GM23248 (cell line): ENCODE measurements at regions not wholly inside any gene's neighbourhood (a gene's known extent, or its start where the extent isn't known, plus 50 kb on each side); places are given as distances from the start of the nearest gene placed in this dataset.

ENCODE experiments used
- DNase-seq: peaks from one replicate; pipeline ENCODE4 v3.0.0-alpha.2; 2015
- H2AFZ ChIP-seq: fragments of 200-600 bp; sonication (generic); 2 replicates; pipeline ENCODE4 v1.6.1; 2016; ENCODE audit warnings: antibody characterized with exemption
- H3F3A ChIP-seq: fragments of 200-600 bp; sonication (generic); 2 replicates; pipeline ENCODE4 v1.6.1; 2016; ENCODE audit warnings: mild to moderate bottlenecking, antibody characterized with exemption, mixed run types; ENCODE audit not compliant: insufficient read depth
- H3K27ac ChIP-seq: fragments of 200-600 bp; sonication (generic); 2 replicates; pipeline ENCODE4 v1.5.1; 2016; ENCODE audit warnings: mild to moderate bottlenecking
- H3K27me3 ChIP-seq: fragments of 200-600 bp; sonication (generic); replicated peaks from 2 replicates; pipeline ENCODE4 v1.6.1; 2016; ENCODE audit warnings: mild to moderate bottlenecking; ENCODE audit not compliant: insufficient read depth
- H3K36me3 ChIP-seq: fragments of 200-600 bp; sonication (generic); 2 replicates; pipeline ENCODE4 v1.6.1; 2016; ENCODE audit warnings: low read depth, mild to moderate bottlenecking
- H3K4me1 ChIP-seq: fragments of 200-600 bp; sonication (generic); 2 replicates; pipeline ENCODE4 v1.6.1; 2016; ENCODE audit warnings: mild to moderate bottlenecking; ENCODE audit not compliant: insufficient read depth
- H3K4me2 ChIP-seq: fragments of 200-600 bp; sonication (generic); one replicate; pipeline ENCODE4 v1.6.1; 2016; ENCODE audit warnings: mild to moderate bottlenecking; ENCODE audit not compliant: unreplicated experiment
- H3K4me3 ChIP-seq: fragments of 200-600 bp; sonication (generic); 2 replicates; pipeline ENCODE4 v1.5.1; 2016; ENCODE audit warnings: mild to moderate bottlenecking
- H3K79me2 ChIP-seq: fragments of 200-600 bp; sonication (generic); 2 replicates; pipeline ENCODE4 v1.6.1; 2016; ENCODE audit warnings: mild to moderate bottlenecking; ENCODE audit not compliant: insufficient read depth
- H3K9ac ChIP-seq: fragments of 200-600 bp; sonication (generic); 2 replicates; pipeline ENCODE4 v1.6.1; 2016; ENCODE audit warnings: mild to moderate bottlenecking
- H3K9me2 ChIP-seq: fragments of 200-600 bp; sonication (generic); 2 replicates; pipeline ENCODE4 v1.6.1; 2016; ENCODE audit warnings: mixed run types, mild to moderate bottlenecking, moderate library complexity; ENCODE audit not compliant: insufficient read depth
- H3K9me3 ChIP-seq: fragments of 200-600 bp; sonication (generic); one replicate; pipeline ENCODE4 v1.6.1; 2017; ENCODE audit warnings: low read depth
- H4K20me1 ChIP-seq: fragments of 200-600 bp; sonication (generic); 2 replicates; pipeline ENCODE4 v1.6.0; 2016; ENCODE audit not compliant: insufficient read depth
- EZH2 ChIP-seq: fragments of 200-600 bp; sonication (generic); IDR thresholded peaks from 2 replicates; pipeline ENCODE4 v1.6.1; 2018; ENCODE audit warnings: antibody characterized with exemption, mild to moderate bottlenecking; ENCODE audit not compliant: insufficient read depth, poor library complexity, severe bottlenecking
- EZH2phosphoT487 ChIP-seq: fragments of 200-600 bp; sonication (generic); IDR thresholded peaks from 2 replicates; pipeline ENCODE4 v1.6.1; 2018; ENCODE audit warnings: antibody characterized with exemption, moderate library complexity, mild to moderate bottlenecking, low read depth; ENCODE audit not compliant: insufficient read depth
- WGBS, 2 experiments: methylation state at CpG; one replicate each; pipeline ENCODE4 v1.1.6; 2015 to 2017; ENCODE audit warnings: low lambda C conversion rate in 2 of 2, low coverage in 1 of 2; ENCODE audit errors: missing lambda C conversion rate in 2 of 2; 5-methylcytosine and 5-hydroxymethylcytosine counted together
- in situ Hi-C: fragments of 300-500 bp; cut with MboI; formaldehyde crosslinking; loops from 2 replicates; pipeline ENCODE4 v1.15.0; 2020

DNA sequence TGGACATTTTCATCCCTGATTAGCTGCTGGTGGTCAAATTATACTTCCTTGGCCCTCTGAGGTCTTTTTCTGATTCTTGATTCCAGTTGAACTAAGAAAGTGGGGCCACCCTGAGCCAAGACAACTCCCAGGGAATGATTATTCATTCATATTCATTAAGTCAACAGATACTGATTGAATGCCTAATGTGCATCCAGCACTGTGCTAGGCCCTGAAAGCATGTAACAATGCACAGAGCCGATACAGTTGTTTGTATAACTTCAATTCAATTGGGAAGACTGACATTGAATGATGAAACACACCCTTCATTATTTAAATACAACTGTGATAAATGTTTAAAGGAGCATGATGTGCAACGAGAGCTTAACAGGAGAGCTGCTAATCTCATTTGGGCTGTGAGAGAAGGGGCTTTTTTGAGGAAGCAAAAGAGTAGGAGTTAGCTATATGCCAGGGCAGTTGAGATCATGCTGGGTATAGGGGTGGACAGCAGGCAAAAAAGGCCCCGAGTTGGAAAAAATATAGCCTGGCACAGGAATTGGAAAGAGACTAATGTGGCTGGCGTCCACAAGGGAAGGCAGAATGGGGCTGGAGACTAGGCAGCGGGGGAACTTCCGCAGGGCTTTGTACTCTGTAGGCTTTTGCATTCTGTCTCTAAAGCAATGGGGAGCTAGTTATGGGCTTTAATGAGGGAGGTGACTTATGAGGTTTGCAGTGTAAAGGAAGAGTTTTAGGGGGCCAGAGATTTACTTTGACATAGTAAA lies 57.2 kb upstream of the ACVR1 start:
- TF ChIP-seq EZH2phosphoT487 (no peak), EZH2 (no peak)
- H3K9me2 ChIP-seq, result no peaks in the 10 kb centered on the region
- no peak overlapping the region for H3K4me3 ChIP-seq
- no peaks in the 10 kb centered on the region for H4K20me1 ChIP-seq
- H2AFZ ChIP-seq, result no peak overlapping the region
- no peaks in the 10 kb centered on the region for H3K9me3 ChIP-seq
- no peaks in the 10 kb centered on the region for H3F3A ChIP-seq
- no peak for DNase-seq
- no peaks in the 10 kb centered on the region for H3K36me3 ChIP-seq
- H3K9ac ChIP-seq, result no peak overlapping the region
- H3K4me2 ChIP-seq, result no peak overlapping the region
- 0 out of 2 replicates have a peak, but pooled peaks cover 6% of the 10 kb centered on the region for H3K27me3 ChIP-seq
- in situ Hi-C loops, result no loop called here
- no peaks in the 10 kb centered on the region for H3K79me2 ChIP-seq
- no peaks in the 10 kb centered on the region for H3K4me1 ChIP-seq
- 61 to 69% methylated on average over 6 of the region's 6 CpGs for WGBS, 2 experiments
- no peak overlapping the region for H3K27ac ChIP-seq

DNA sequence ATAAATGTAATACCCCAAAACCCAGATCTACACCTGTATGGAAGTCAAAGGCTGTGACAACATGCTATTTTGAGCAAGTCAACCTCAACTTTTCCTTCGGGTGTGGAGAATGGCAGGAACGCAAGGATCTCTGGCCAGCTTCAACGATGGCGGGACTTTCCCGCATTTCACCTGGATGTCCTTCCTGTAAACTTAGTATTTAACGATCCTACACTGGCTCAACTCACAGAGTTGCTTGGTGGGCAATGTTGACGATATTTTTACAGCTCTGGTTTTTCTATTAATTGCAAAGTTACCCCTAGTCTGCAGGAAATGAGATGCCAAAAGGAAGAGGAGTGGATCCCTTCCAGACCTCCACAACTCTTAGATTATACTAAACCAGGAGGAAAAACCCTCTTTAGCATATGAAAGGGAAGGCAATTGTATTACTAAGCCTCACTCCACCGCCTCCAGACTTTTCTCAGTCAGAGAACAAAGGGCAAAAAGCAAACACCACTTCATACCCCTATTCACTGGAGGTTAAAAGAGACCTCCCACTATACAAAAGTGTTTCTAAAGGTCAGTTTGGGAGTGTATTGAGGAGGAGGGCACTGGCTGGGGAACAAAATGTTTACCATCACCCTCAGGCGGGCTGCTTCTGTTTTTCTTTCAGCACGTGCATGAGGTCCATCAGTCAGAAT lies 56.5 kb upstream of the ACVR1 start:
- Histone ChIP-seq H3F3A (no peaks in the 10 kb centered on the region), H3K9ac (no peak overlapping the region), H4K20me1 (no peaks in the 10 kb centered on the region), H3K4me2 (no peak overlapping the region), H3K36me3 (no peaks in the 10 kb centered on the region), H3K4me3 (no peak overlapping the region), H3K9me3 (no peaks in the 10 kb centered on the region), H2AFZ (no peak overlapping the region), H3K27ac (no peak overlapping the region), H3K27me3 (0 out of 2 replicates have a peak, but pooled peaks cover 6% of the 10 kb centered on the region), H3K79me2 (no peaks in the 10 kb centered on the region), H3K9me2 (no peaks in the 10 kb centered on the region), H3K4me1 (no peaks in the 10 kb centered on the region)
- TF ChIP-seq EZH2phosphoT487, result no peak
- TF ChIP-seq EZH2, result no peak
- 52 to 54% methylated on average over 10 of the region's 10 CpGs for WGBS, 2 experiments
- in situ Hi-C loops, result no loop called here
- no peak for DNase-seq

DNA sequence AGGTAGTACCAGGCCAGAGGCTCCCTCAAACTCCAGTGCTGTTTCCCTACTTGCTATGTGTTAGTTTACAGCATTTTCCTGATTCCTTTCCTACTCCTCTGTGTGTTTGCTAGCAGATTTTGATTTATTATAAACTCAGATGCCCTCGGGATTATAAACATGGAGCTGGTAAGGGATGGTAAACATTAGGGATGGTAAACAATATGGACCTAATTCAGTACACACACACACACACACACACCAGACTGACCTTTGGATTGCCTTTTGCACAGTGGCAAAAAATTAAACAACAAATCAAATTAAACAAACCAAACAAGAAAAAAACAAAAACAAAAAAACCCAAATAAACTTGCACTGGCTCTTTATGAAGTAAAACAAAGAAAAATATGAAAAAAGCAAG lies 55.4 kb upstream of the ACVR1 start:
- no peak overlapping the region for H2AFZ ChIP-seq
- H3K27ac ChIP-seq, result no peak overlapping the region
- H3K4me3 ChIP-seq, result no peak overlapping the region
- no peak for DNase-seq
- no peaks in the 10 kb centered on the region for H3K79me2 ChIP-seq
- H3K36me3 ChIP-seq, result no peaks in the 10 kb centered on the region
- no peak for TF ChIP-seq EZH2
- TF ChIP-seq EZH2phosphoT487, result no peak
- H3K9me3 ChIP-seq, result no peaks in the 10 kb centered on the region
- H3K4me2 ChIP-seq, result no peak overlapping the region
- 0 out of 2 replicates have a peak, but pooled peaks cover 6% of the 10 kb centered on the region for H3K27me3 ChIP-seq
- H3K9me2 ChIP-seq, result no peaks in the 10 kb centered on the region
- in situ Hi-C loops, result no loop called here
- H4K20me1 ChIP-seq, result no peaks in the 10 kb centered on the region
- no peaks in the 10 kb centered on the region for H3F3A ChIP-seq
- no peak overlapping the region for H3K9ac ChIP-seq
- H3K4me1 ChIP-seq, result no peaks in the 10 kb centered on the region
- WGBS, 2 experiments, result 16 to 25% methylated on average over 1 of the region's 1 CpG

DNA sequence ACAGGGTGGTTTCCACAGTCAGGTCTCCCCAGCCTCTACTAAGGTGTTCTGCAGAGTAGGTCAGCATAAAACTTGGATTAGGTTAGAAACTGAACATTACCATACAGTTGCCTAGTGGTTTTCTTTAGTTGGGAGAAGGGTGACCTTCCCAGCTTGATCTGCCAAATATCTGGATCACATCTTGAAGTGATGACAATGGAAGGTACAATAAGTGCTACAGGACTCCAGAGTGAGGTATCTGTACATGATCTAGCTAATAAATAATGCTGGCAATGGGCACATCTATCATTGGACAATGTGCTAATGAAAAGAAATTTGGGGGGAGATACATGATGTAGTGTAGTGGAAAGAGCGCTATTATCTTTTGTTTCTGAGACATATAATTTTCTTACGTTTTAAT lies 54.6 kb upstream of the ACVR1 start:
- DNase-seq, result no peak
- H3K9me2 ChIP-seq, result no peaks in the 10 kb centered on the region
- no peak overlapping the region for H3K4me2 ChIP-seq
- H2AFZ ChIP-seq, result no peak overlapping the region
- no peak overlapping the region for H3K27ac ChIP-seq
- no peak overlapping the region for H3K9ac ChIP-seq
- no peaks in the 10 kb centered on the region for H3K36me3 ChIP-seq
- H3K9me3 ChIP-seq, result no peaks in the 10 kb centered on the region
- in situ Hi-C loops, result no loop called here
- WGBS, 2 experiments, result 58 to 60% methylated on average over 2 of the region's 2 CpGs
- no peaks in the 10 kb centered on the region for H3F3A ChIP-seq
- H3K4me3 ChIP-seq, result no peak overlapping the region
- H3K4me1 ChIP-seq, result no peaks in the 10 kb centered on the region
- no peaks in the 10 kb centered on the region for H4K20me1 ChIP-seq
- H3K79me2 ChIP-seq, result no peaks in the 10 kb centered on the region
- TF ChIP-seq EZH2 (no peak), EZH2phosphoT487 (no peak)
- H3K27me3 ChIP-seq, result 0 out of 2 replicates have a peak, but pooled peaks cover 6% of the 10 kb centered on the region
